ENCODE measurements at regions not wholly inside any gene's neighbourhood (a gene's known extent, or its start where the extent isn't known, plus 50 kb on each side); places are given as distances from the start of the nearest gene placed in this dataset.

DNA sequence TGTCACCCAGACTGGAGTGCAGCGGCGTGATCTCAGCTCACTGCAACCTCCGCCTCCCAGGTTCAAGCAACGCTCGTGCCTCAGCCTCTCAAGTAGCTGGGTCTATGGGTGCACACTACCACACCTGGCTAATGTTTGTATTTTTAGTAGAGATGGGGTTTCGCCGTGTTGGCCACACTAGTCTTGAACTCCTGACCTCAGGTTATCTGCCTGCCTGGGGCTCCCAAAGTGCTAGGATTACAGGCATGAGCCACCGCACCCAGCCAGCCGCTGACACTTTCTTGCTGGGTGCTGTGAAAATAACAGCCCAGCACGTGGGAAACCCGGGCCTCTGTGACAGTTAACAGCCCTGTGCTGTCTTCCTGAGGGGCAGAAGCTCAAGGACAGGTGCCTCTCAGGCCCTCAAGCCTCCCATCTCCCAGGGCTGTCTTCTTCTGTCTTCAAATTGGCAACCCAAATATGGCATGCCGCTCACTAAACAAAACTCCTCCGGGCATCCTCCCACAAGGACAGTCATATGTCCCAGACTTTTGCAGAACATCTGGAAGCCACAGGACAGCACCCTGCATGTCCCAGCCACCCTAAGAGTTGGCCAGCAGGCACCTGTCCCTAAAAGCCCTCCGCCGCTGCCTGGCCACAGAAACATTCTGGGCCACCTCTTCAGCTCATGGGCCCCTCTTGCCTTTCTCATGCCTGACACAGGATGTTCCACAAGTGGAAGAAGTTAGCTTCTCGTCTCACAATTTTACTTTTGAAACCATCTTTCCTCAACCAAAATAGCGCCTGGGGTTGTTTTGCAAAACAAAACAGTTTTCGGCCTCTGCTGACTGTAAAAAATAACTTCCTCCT lies 233.6 kb downstream of the SYK start:
- TF ChIP-seq, protein P1, sequence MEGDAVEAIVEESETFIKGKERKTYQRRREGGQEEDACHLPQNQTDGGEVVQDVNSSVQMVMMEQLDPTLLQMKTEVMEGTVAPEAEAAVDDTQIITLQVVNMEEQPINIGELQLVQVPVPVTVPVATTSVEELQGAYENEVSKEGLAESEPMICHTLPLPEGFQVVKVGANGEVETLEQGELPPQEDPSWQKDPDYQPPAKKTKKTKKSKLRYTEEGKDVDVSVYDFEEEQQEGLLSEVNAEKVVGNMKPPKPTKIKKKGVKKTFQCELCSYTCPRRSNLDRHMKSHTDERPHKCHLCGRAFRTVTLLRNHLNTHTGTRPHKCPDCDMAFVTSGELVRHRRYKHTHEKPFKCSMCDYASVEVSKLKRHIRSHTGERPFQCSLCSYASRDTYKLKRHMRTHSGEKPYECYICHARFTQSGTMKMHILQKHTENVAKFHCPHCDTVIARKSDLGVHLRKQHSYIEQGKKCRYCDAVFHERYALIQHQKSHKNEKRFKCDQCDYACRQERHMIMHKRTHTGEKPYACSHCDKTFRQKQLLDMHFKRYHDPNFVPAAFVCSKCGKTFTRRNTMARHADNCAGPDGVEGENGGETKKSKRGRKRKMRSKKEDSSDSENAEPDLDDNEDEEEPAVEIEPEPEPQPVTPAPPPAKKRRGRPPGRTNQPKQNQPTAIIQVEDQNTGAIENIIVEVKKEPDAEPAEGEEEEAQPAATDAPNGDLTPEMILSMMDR (conservative IDR thresholded peaks at IDR 0.05; ENCODE audit: low read length): no peak
- H3K4me3 ChIP-seq (ENCODE audit: low read length): no peak overlapping the region
- DNase-seq (ENCODE audit: low read depth): no peak

DNA sequence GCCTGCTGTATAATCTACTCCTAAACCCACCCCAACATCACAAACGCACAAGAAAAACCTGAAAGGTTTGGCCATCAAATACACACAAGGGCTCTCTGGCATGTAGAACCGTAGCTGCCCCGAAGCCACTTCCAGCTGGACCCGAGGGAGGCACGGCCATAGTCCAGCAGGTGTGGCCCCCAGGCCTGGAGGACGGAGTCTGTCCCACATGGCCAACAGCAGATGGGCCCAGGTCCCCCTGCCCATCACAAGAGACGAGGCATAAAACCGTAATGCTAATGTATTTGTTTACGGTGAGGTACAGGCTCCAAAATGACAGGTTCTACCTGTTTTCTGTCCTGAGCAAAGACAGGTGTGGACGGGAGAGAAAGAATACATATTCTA lies 234.2 kb downstream of the SYK start:
- TF ChIP-seq, protein P1 (conservative IDR thresholded peaks at IDR 0.05; ENCODE audit: low read length): no peak
- DNase-seq (ENCODE audit: low read depth): no peak
- no peak overlapping the region for H3K4me3 ChIP-seq (ENCODE audit: low read length)

DNA sequence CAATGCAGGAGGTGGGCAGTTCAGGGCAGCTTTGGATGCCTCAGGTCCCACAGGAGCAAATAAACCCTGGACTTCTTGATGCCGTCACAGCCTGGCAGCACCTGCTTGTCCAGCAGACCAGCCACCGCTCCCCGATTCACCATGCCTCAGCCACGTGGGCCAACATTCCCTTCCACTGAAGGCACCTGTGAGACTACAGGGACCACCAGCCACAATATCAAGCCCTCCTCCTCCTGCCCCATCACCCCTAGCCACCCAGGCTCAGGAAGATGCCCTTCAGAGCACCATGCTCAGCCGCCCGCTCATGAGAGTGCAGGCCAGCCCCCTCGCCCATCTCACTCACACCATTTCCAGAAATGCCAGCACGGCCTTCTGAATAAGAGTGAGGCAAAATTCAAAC lies 234.7 kb downstream of the SYK start:
- no peak for DNase-seq (ENCODE audit: low read depth)
- TF ChIP-seq, protein P1 (conservative IDR thresholded peaks at IDR 0.05; ENCODE audit: low read length): no peak
- no peak overlapping the region for H3K4me3 ChIP-seq (ENCODE audit: low read length)

DNA sequence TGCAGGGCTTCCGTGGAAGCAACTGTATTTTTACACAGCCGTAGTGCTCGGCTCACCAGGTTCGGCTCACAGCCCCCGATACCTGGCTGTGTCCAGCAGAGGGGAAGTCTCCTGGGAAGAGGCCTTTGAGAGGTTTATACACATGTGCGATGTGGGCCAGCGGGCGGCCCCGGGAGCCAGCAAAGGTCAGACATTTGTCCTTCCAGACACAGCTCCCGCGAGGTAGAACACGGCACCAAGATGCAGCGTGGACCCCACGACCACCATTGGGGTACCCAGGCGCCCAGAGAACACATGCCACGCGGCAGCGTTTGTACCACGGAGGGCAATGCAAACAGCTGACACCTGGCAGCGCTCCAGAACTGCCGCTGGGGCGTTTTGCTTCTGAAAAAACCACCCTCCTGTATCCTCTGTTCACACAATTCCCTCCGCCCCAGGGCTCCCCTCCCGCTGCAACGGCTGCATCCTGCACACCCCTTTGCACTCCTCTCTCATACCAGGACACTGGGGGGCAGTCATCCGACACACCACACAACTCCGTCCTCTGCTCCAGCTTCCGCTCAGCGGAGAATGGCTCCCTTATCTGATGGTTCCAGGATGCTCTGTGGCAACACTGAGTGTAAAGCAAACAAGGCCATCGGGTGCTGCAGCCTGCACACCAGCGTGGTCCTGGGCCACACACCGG lies 235.3 kb downstream of the SYK start:
- TF ChIP-seq, protein P1 (conservative IDR thresholded peaks at IDR 0.05; ENCODE audit: low read length): peak; percentile 76
- no peak overlapping the region for H3K4me3 ChIP-seq (ENCODE audit: low read length)
- DNase-seq (ENCODE audit: low read depth): peak; percentile 84

DNA sequence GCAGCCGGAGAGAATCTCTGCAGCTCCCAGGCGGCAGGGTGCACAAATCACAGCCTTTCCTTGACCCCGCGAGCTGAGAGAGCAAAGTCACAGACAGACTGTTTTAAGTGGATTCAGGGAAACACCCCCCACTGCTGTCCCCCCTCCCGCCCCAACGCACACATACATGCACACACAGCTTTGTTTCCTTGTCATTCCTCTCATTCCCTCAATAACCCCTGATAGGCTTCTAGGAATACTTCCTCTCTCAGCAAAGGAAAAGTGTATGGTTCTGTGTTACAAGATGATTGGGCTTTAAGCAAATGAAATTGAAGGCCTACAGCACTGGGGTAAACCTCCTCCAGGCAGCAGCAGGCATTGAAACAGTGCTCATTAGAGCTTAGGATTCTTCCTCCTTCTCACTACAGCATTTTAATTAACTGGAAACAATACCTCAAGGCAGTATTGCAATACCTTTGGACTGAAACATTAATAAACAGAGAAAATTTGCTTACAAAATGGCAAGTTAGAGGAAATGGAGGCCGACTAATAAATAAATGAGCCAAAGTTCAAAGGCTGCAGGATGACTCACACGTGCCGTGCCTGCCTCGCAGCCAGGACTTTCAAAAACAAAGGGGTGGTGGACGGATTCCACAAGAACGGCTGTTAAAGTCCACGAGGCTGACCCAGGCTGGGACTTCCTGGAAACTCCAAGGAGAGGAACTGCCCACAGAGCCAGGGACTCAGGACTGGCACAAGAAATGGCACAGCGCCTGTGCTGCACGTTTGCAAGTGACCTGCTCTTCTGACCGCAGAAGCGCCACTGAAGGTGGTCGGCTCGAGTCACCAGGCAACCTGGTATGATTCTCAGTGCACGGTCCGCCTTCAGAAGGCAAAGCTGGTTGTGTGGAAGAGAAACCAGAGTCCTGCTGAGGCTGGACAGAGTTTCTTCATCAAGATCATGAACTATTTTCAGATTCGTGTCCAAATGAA lies 236.2 kb downstream of the SYK start:
- TF ChIP-seq, protein P1 (conservative IDR thresholded peaks at IDR 0.05; ENCODE audit: low read length): no peak
- no peak overlapping the region for H3K4me3 ChIP-seq (ENCODE audit: low read length)
- peak; percentile 82 for DNase-seq (ENCODE audit: low read depth)

DNA sequence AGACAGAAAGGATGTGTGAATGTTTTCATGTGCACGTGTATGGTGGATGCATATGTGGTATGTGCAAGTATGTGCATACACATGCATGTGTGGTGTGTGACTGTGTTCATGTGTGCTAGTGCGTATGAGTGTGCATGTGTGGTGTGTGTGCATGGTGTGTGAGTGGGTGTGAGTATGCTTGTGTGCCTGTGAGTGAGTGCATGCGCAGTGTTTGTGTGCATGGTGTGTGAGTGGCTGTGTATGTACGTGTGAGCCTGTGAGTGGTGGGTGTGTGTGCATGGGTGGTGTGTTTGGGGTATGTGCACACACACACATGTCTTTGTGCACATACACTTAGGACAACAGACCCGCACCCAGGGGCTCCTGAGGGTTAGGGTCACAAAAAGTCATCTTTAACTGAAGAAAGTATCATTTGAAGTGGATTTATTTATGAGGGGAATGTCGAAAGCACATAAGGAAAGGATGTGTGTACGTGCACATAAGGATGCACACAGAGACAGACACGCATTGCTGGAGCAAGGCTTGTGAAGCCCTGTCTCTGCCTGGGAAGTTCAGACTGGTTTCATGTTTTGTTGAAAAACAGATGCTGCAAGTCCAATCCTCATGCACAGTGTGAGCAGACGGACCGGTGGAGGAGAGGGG lies 237.0 kb downstream of the SYK start:
- H3K4me3 ChIP-seq (ENCODE audit: low read length): no peak overlapping the region
- DNase-seq (ENCODE audit: low read depth): no peak
- TF ChIP-seq, protein P1 (conservative IDR thresholded peaks at IDR 0.05; ENCODE audit: low read length): no peak
